ENCODE measurements at regions not wholly inside any gene's neighbourhood (a gene's known extent, or its start where the extent isn't known, plus 50 kb on each side); places are given as distances from the start of the nearest gene placed in this dataset.
"Not testable (repeated sequence)": the region's sequence is repeated elsewhere in the genome, so short reads cannot be mapped to it uniquely, and the experiment has no call there.

- CTCF ChIA-PET = interaction anchor here (0.6 kb wide), 1 partner anchor 164 kb away, joined by 3 read pairs; no protein-coding TSS in a partner anchor
- POLR2A ChIA-PET = not testable (repeated sequence)
Observed at GRCh38 chrX:99988532-99988931, 421.5 kb downstream of the PCDH19 start.

- ChIA-PET CTCF (no interaction called here), POLR2A (no interaction called here)
Observed at GRCh38 chrX:99973572-99974226, 436.4 kb downstream of the PCDH19 start.

- ChIA-PET POLR2A (no interaction called here), CTCF (no interaction called here)
Observed at GRCh38 chrX:99939883-99940232, 470.2 kb downstream of the PCDH19 start.

- CTCF ChIA-PET, POLR2A ChIA-PET: not testable (repeated sequence)
Observed at GRCh38 chrX:99939206-99939882, 470.7 kb downstream of the PCDH19 start.

- POLR2A ChIA-PET = no interaction called here
- CTCF ChIA-PET = no interaction called here
Observed at GRCh38 chrX:99938464-99938863, 471.6 kb downstream of the PCDH19 start.

- ChIA-PET CTCF (no interaction called here), POLR2A (no interaction called here)
Observed at GRCh38 chrX:99933865-99934264, 476.2 kb downstream of the PCDH19 start.

GRCh38 chrX:99914635-99915034, 495.4 kb downstream of the PCDH19 start:
- CTCF ChIA-PET = no interaction called here
- POLR2A ChIA-PET = no interaction called here

- ChIA-PET POLR2A (no interaction called here), CTCF (no interaction called here)
Observed at GRCh38 chrX:99913611-99914010, 496.5 kb downstream of the PCDH19 start.

GRCh38 chrX:99909946-99910345, 500.1 kb downstream of the PCDH19 start:
- ChIA-PET CTCF (no interaction called here), POLR2A (no interaction called here)

- CTCF ChIA-PET = no interaction called here
- POLR2A ChIA-PET = no interaction called here
Observed at GRCh38 chrX:99901091-99901490, 509.0 kb downstream of the PCDH19 start.

- POLR2A ChIA-PET = no interaction called here
- CTCF ChIA-PET = no interaction called here
Observed at GRCh38 chrX:99887918-99888317, 522.2 kb downstream of the PCDH19 start.

GRCh38 chrX:99857455-99857854, 552.6 kb downstream of the PCDH19 start:
- POLR2A ChIA-PET = no interaction called here
- CTCF ChIA-PET = no interaction called here

- ChIA-PET POLR2A (no interaction called here), CTCF (no interaction called here)
Observed at GRCh38 chrX:99833821-99834220, 576.3 kb downstream of the PCDH19 start.

- CTCF ChIA-PET = no interaction called here
- POLR2A ChIA-PET = no interaction called here
Observed at GRCh38 chrX:99820197-99820596, 589.9 kb downstream of the PCDH19 start.

GRCh38 chrX:99800016-99800415, 610.1 kb downstream of the PCDH19 start:
- POLR2A ChIA-PET = no interaction called here

GRCh38 chrX:99798936-99799335, 611.1 kb downstream of the PCDH19 start:
- ChIA-PET POLR2A (no interaction called here), CTCF (no interaction called here)

More at GRCh38 chrX:99800016-99800415, 610.1 kb downstream of the PCDH19 start:
- CTCF ChIA-PET = no interaction called here

GRCh38 chrX:99795495-99795894, 614.6 kb downstream of the PCDH19 start:
- CTCF ChIA-PET = no interaction called here

GRCh38 chrX:99782516-99783040, 627.5 kb downstream of the PCDH19 start:
- POLR2A ChIA-PET = no interaction called here
- CTCF ChIA-PET = no interaction called here

More at GRCh38 chrX:99795495-99795894, 614.6 kb downstream of the PCDH19 start:
- POLR2A ChIA-PET = no interaction called here

- ChIA-PET POLR2A (no interaction called here), CTCF (no interaction called here)
Observed at GRCh38 chrX:99777912-99778311, 632.2 kb downstream of the PCDH19 start.

- CTCF ChIA-PET = no interaction called here
- POLR2A ChIA-PET = no interaction called here
Observed at GRCh38 chrX:99761731-99762130, 648.3 kb downstream of the PCDH19 start.

GRCh38 chrX:99752776-99753175, 657.3 kb downstream of the PCDH19 start:
- ChIA-PET CTCF (no interaction called here), POLR2A (no interaction called here)

- ChIA-PET POLR2A (no interaction called here), CTCF (no interaction called here)
Observed at GRCh38 chrX:99750721-99751120, 659.4 kb downstream of the PCDH19 start.
